IPS DF 4.7 (cell line): ENCODE measurements at regions not wholly inside any gene's neighbourhood (a gene's known extent, or its start where the extent isn't known, plus 50 kb on each side); places are given as distances from the start of the nearest gene placed in this dataset.

ENCODE experiments used
- DNase-seq: peaks from one replicate; pipeline ENCODE4 v3.0.0-alpha.2; 2013; ENCODE audit warnings: low spot score; ENCODE audit errors: extremely low read depth

DNA sequence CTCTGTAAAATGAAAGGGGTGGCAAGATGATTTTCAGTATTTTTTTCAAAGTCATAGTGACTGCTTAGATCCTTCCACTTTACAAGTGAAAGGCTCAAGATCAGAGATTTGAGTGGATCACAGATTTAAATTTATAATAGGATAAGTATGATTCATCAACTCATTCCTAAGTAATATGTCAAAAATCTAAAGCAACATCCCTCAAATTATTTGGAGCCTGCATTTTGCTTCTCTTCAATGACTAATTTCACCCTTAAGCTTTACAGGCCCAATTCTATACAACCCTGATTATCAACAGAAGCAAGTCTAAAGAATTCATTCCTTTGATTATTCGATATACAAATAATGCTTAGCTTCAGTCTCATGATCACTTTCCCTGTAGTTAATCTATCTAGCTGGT lies 93.9 kb upstream of the HEY2 start:
- DNase-seq: no peak

DNA sequence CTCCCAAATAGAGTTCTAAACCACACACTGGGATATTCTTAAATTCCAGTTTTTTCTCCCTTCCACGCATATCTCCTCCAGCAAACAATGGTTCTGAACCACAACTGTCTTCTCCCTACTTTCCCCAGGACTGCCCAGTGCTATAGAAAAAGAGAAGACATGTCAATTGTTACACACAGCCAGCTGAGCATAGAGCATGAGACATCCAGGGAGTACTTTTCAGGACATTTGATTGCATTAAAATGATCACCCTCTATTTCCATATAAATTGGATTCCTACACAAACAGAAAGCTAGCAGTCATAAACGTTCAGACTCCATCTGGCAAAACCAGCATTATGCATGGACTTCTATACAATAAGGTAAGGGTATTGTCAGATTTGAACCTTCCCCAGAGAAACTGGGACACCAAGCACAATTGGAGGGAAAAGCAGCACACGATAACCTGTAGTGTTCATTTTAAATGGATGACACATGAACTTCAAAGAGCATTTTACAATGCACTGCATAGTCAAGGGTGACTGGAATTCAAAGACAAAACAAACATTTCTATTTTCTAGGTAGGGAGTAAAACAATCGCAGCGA lies 93.1 kb upstream of the HEY2 start:
- no peak for DNase-seq

DNA sequence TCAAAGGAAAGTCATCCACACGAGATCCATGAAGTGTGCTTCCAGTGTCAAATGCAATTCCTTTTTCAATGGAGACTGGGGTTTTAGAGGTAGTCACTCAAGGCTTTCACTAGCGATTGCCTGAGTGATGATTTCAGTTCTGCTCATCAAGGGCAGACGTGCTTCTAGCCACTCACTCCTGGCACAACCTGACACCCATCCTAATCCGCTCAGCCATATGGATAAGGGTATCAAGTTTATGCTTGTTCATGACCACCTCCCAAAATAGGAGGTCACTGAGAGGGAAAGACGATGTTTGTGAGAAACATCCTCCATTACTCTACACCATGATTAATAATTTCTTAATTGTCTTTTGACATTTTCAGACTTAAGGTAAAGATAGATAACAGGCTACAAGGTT lies 91.3 kb upstream of the HEY2 start:
- DNase-seq: no peak

DNA sequence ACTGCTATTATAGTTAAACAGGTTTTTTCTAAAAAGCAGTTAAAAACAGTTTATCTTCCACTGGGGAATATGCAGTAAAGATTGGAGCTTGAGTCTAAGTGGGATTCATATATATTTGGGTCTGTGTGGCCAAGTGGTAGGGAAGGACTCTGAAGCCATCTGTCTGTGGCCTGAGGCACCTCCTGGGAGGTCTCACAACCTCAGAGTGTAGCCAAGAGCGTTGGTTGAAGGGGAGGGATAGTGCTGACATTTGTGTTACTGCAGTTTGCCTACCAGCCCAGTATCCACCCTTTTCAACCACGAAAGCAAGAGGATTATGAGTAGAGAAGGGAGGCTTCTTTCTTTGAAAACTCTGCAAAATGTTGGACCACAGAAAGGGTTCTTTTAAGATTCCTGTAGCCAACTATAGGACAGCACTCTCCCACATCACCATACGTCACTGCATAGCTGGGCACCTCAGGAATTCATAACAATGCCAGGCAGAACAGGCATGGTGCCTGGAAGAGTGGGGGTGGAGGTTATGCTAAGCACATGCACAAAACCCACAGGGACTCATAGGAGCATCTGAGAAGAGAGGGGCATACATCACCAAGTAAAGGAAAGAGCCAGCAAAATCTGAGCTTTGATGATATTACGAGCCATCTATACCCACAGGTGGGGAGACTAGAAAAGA lies 90.5 kb upstream of the HEY2 start:
- DNase-seq: no peak

DNA sequence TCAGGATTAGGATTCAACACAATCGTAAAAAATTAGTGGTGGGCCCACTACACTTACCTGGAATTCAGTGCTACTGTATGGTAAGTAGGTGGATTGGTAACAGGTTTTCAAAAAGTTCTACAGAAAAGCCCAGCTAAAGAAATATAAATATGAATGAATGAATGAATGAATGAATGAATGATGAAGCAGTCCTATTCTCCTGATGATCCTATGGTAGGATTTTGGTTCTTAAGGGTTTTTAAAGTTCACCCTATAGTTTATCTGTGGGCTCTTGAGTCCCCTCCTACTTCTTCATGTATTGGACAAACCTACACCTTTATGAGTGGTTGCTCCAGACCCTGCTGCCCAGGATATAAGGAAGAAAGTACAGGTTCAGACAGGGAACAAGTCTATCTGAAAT lies 89.5 kb upstream of the HEY2 start:
- DNase-seq: no peak

DNA sequence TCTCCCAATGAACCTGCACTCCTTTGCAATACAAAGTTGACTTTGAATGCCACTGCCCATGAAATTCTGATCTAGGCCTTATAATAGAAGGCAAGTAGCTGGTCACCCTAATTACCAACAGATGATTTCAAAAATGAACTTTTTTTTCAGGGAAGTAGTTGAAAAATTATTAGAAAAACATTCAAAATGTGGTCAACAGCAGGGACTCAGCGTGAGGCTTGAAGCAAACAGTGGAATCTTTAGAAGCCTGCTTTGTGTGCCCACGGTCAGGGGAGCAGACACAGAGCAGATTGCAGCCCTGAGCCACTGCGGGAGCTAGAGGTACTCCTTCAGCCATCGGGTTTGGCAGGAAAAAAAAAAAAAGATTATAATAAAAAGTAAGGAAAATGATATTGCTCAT lies 87.1 kb upstream of the HEY2 start:
- no peak for DNase-seq

DNA sequence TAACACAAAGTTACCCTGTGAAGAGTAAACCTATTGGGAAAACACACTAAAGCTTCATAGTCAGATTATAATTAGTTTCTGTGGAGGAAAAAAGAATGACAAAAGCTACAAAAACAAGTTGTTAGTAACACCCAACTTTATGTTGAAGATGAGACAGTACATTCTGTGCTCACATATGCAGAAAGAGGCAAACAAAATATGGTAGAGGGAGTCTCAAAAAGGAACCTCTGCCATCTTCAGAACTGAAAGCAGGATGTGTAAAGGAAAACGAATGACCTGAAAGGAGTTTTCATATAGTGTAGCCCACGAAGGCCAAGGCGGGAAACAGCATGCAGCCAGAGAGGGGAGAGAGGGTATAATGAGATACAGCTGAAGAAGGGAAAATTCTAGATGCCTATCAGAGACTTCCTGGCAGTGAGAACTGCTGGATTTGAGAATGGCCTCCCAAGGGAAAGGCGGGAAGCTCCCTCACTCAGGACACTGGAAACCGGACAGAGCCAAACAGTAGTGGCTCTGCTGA lies 84.1 kb upstream of the HEY2 start:
- DNase-seq: no peak

DNA sequence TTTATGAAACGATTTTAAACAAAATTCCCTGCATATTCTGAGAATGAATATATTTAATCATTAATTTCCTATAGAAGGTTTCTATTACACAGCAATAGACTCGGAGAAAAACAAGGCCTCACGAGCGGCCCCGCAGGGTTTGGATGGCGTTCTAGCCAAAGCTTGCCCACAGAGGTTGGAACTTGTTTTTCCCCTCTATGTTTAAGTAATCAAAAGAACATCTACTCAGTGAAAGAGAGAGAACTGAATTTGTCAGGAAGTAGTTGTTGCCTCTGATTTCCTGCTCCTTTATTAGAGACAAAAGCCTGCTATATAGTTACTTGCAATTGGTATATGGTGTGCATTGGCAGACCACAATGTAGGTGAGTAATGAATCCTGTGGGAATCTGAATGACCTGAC lies 82.1 kb upstream of the HEY2 start:
- DNase-seq: no peak

DNA sequence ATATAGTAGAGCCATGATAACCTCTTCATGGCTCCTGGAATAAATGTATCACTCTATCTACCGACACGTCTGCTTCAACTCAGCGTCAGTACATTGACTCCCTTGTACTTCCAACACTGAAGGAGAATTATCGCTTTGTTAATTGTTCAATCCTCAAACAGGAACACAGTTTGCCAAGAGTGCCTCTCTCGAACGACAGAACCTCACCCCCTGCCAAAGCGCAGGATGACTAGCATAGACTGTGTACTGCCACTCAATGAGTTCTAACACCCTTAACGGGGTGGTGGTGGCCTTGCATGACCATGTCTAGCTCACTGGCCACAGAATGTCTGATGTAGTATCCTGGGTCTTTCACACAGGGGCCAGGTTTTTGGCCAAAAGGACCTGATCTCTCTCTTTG lies 81.4 kb upstream of the HEY2 start:
- DNase-seq: no peak

DNA sequence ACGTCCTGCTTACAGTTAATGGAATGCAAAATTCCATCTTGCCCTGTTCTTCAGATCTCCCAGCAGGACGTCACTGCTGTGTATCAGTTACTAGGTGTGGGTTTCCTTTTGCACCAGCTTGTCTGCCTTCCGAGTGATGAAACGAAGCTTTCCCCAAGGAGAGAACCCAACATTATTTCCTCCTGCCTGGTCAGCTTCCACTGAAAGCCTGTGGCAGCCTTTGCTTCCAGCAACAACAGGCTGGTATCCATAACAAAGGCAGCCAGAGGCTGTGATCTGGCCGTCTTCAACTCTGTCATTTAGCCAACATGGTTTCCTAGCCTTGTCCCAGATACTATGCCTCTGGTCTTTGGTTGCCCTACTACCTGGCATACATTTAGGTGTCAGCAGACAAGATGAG lies 78.9 kb upstream of the HEY2 start:
- DNase-seq: peak; percentile 60

DNA sequence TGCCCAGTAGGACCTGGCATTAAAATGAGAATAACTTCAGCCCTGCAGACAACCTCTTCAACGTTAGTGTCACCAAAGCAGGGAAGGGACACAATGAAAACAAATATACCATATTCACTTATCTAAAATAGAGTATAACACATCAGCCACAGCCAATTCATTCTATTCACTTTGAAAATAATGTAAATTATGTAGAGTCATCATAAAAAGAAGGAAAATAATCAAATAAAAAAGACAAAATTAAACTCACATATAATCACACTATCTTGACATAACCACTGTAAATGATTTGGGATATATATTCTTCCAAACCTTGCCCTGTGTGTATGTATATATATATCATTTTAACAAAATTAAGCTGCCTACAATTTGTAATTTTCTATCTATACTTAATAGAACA lies 78.1 kb upstream of the HEY2 start:
- no peak for DNase-seq

DNA sequence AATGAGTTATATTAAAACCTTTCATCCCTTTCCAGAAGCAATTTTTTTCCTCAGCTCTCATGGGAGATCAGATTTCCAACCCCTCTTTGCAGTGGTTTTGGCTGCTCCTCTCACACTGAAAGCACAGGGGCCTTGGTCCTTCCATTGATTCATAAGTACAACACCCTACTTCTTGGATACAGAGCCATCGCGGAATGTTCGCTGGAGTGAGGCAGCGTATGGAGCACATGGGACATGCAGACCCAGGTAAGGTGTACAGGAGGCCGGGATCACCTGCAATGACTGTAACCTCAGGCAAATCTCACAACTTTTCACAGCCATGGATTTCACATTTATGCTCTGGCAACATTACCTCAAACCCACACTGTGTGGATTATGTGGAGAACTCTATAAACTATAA lies 75.2 kb upstream of the HEY2 start:
- no peak for DNase-seq

DNA sequence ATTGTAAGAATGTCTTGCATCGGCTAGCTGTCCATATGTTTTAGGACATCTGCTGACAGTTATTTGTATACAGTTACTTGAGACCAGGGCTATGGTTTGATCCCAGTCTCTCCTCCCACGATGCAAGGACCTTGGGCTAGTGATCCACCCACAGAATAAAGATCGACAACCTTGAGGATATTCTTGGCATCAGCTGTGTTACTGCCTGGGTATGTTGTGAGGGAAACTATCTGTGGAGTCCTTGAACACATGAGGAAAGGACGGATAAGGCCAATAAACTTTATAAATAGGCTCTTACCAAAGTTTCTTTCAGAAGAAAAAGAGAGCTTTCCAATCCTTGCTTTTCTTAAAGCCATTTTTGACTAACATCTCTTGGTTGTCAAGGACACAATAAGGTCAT lies 70.8 kb upstream of the HEY2 start:
- DNase-seq: no peak

DNA sequence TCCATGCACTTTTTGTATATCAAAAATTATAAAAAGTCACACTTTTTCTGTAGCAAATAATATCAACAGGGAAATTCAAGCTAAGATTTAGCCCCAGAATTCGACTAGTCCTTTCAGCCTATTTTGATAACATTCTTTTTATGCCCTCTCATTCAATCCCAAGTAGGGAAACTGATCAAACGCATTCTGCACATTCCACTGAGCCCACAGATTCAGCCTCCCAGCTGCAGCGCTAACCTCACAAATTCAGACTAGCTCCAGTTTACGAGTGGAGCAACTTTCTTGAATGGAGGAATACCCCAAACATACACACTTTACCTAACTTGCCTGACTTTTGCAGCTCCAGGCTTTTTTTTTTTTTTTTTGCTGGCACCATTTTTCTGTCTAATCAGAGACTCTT lies 70.3 kb upstream of the HEY2 start:
- no peak for DNase-seq

DNA sequence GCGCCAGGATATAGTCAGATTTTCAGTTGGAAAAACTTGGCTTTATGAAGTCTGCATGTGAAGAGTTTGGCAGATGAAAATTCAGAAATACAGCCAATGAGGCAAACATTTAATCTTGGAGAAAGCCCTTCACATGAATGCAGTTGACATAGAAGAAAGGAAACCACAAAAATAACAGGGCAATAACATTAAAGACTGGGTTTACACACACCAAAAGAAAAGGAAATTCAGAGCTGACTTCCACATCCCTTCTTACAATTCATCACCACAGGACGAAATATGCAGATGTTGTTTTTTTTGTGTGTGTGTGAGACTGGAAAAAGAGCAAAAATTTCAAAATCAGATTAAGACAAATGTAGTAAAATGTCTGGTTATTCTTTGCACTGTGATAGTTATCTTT lies 69.8 kb upstream of the HEY2 start:
- no peak for DNase-seq

DNA sequence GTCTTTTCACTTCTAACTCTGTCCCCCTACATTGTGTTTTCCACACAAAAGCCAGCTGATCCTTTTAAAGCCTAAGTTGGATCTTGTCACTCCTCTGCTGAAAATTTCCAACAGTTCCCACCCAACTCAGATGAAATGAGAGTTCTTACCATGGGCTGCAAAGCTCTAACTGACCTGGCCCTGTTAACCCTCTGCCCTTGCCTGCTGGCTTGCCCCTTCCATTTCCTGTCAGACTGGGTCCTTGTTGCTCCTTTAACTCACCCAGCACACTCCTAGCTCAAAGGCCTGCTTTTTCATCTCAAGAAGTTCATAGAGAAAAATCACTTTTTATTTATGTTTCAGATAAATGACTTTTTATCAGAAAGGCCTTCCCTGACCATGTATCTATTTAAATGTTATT lies 66.5 kb upstream of the HEY2 start:
- DNase-seq: no peak

DNA sequence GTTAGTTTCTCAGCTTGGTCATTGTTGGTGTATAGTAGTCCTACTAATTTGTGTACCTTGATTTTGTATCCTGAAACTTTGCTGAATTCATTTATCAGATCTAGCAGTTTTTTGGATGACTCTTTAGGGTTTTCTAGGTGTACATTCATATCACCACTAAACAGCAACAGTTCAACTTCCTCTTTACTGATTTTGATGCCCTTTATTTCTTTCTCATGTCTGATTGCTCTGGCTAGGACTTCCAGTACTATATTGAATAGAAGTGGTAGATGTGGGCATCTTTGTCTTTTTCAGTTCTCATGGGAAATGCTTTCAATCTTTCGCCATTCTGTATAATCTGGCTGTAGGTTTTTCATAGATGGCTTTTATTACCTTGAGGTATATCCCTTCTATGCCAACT lies 61.3 kb upstream of the HEY2 start:
- no peak for DNase-seq

DNA sequence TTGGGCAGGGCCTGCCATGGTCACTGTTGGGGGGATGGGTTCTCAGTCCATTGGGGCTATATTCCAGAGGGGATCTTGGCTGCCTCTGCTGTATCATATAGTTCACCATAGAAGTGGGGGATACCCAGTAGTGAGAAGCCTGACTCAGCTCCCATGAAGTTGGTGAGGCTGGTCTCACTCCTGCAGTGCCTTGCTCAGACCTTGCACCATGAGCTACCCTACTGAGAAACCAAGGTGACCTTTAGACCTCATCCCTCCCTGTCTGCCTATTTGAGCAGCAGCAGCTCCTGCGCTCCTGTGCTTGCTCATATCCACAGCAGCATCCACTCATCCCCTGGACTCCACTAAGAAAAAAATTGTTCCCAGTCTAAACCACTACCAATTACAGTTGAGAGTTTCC lies 56.0 kb upstream of the HEY2 start:
- DNase-seq: no peak

DNA sequence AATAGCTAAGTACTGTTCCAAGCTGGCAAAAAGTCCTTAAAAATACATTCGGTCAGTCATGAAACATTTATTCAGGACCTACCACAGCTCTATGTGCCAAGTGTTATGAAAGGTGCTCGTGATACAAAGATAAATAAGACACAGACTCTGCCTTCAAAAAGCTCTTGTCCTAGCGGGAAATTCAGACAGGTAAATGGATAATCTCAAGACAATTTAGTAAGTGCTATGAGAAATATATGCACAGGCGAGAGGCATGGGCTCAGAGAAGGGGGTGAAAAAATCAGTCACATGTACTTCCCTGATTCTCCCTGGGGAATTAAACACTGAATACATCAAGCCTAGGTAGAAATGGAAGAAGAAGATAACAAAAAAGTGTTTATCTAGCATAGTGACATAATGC lies 49.8 kb upstream of the HEY2 start:
- no peak for DNase-seq
